ENCODE measurements at regions not wholly inside any gene's neighbourhood (a gene's known extent, or its start where the extent isn't known, plus 50 kb on each side); places are given as distances from the start of the nearest gene placed in this dataset.

GRCh38 chr2:226680719-226681118, 118.9 kb downstream of the IRS1 start:
- DNase-seq (ENCODE audit: low read depth), result no peak

- DNase-seq (ENCODE audit: low read depth), result no peak
Measured at GRCh38 chr2:226679389-226680065, 120.1 kb downstream of the IRS1 start.

- no peak for DNase-seq (ENCODE audit: low read depth)
Measured at GRCh38 chr2:226678422-226678821, 121.2 kb downstream of the IRS1 start.

GRCh38 chr2:226677080-226677479, 122.5 kb downstream of the IRS1 start:
- no peak for DNase-seq (ENCODE audit: low read depth)

GRCh38 chr2:226676618-226677017, 123.0 kb downstream of the IRS1 start:
- DNase-seq (ENCODE audit: low read depth), result no peak

- DNase-seq (ENCODE audit: low read depth), result no peak
Measured at GRCh38 chr2:226674123-226674522, 125.5 kb downstream of the IRS1 start.

- DNase-seq (ENCODE audit: low read depth), result peak; percentile 58
Measured at GRCh38 chr2:226673314-226673723, 126.3 kb downstream of the IRS1 start.

GRCh38 chr2:226671141-226671676, 128.4 kb downstream of the IRS1 start:
- DNase-seq (ENCODE audit: low read depth), result no peak

- DNase-seq (ENCODE audit: low read depth), result no peak
Measured at GRCh38 chr2:226669905-226670304, 129.7 kb downstream of the IRS1 start.

- DNase-seq (ENCODE audit: low read depth), result no peak
Measured at GRCh38 chr2:226669249-226669648, 130.4 kb downstream of the IRS1 start.

GRCh38 chr2:226667736-226668135, 131.9 kb downstream of the IRS1 start:
- no peak for DNase-seq (ENCODE audit: low read depth)

- no peak for DNase-seq (ENCODE audit: low read depth)
Measured at GRCh38 chr2:226665306-226665831, 134.3 kb downstream of the IRS1 start.

- no peak for DNase-seq (ENCODE audit: low read depth)
Measured at GRCh38 chr2:226664661-226665060, 135.0 kb downstream of the IRS1 start.

GRCh38 chr2:226664140-226664539, 135.5 kb downstream of the IRS1 start:
- DNase-seq (ENCODE audit: low read depth), result no peak

- DNase-seq (ENCODE audit: low read depth), result peak; percentile 92
Measured at GRCh38 chr2:226661789-226662545, 137.7 kb downstream of the IRS1 start.

GRCh38 chr2:226660526-226660925, 139.1 kb downstream of the IRS1 start:
- DNase-seq (ENCODE audit: low read depth), result peak; percentile 94

GRCh38 chr2:226660124-226660523, 139.5 kb downstream of the IRS1 start:
- no peak for DNase-seq (ENCODE audit: low read depth)

- no peak for DNase-seq (ENCODE audit: low read depth)
Measured at GRCh38 chr2:226659410-226659809, 140.2 kb downstream of the IRS1 start.

GRCh38 chr2:226658555-226658954, 141.1 kb downstream of the IRS1 start:
- no peak for DNase-seq (ENCODE audit: low read depth)

GRCh38 chr2:226657340-226658053, 142.1 kb downstream of the IRS1 start:
- no peak for DNase-seq (ENCODE audit: low read depth)

- no peak for DNase-seq (ENCODE audit: low read depth)
Measured at GRCh38 chr2:226656367-226656766, 143.3 kb downstream of the IRS1 start.

- DNase-seq (ENCODE audit: low read depth), result peak; percentile 56
Measured at GRCh38 chr2:226655871-226656270, 143.7 kb downstream of the IRS1 start.

Measured in GM04504 (cell line).